Activated CD4-positive, alpha-beta T cell treated with anti-CD3 and anti-CD28 coated beads for 36 hours (primary cell): ENCODE measurements at regions not wholly inside any gene's neighbourhood (a gene's known extent, or its start where the extent isn't known, plus 50 kb on each side); places are given as distances from the start of the nearest gene placed in this dataset.

Source experiments
- ATAC-seq: fragments of 200-7000 bp; cut with Tn5 transposase; one replicate; pipeline ENCODE4 v1.10.0; 2021; ENCODE audit warnings: mild to moderate bottlenecking, moderate library complexity
- CTCF ChIA-PET: fragments of 350-600 bp; sonication (Branson Sonifier 250); formaldehyde crosslinking; loops from one replicate; lab custom pipeline; 2021; ENCODE audit warnings: antibody characterized with exemption; lab: Charles Lee
- POLR2A ChIA-PET: fragments of 350-600 bp; sonication (Branson Sonifier 250); formaldehyde crosslinking; loops from one replicate; lab custom pipeline; 2021; ENCODE audit warnings: antibody characterized with exemption, inconsistent platforms; lab: Charles Lee
- DNase-seq: peaks from one replicate; pipeline ENCODE4 v3.0.0-alpha.2; 2020
- H3K27ac Mint-ChIP-seq: one replicate; pipeline ENCODE4 v1.8.0; 2021; ENCODE audit warnings: mixed read lengths
- H3K27me3 Mint-ChIP-seq: one replicate; pipeline ENCODE4 v1.8.0; 2021; ENCODE audit warnings: mixed read lengths
- H3K36me3 Mint-ChIP-seq: one replicate; pipeline ENCODE4 v1.8.0; 2021; ENCODE audit warnings: low read depth, mixed read lengths
- H3K4me1 Mint-ChIP-seq: one replicate; pipeline ENCODE4 v1.8.0; 2021; ENCODE audit warnings: mixed read lengths
- H3K4me3 Mint-ChIP-seq: one replicate; pipeline ENCODE4 v1.8.0; 2021; ENCODE audit warnings: mild to moderate bottlenecking, moderate library complexity, mixed read lengths
- H3K9me3 Mint-ChIP-seq: one replicate; pipeline ENCODE4 v1.8.0; 2021; ENCODE audit warnings: low read depth, mixed read lengths
- intact Hi-C, 2 experiments: fragments of 100-400 bp; cut with DNase I in 1 of 2; cut with micrococcal nuclease in 1 of 2; formaldehyde crosslinking; loops; one replicate each; pipeline versions ENCODE4 v1.14.2 to v1.15.1; 2022 to 2024; cut with DNase I, micrococcal nuclease

- Mint-ChIP-seq H3K4me1 (peaks cover 11% of the 10 kb centered on the region), H3K27ac (no peak overlapping the region), H3K27me3 (peaks cover 14% of the 10 kb centered on the region), H3K9me3 (no peaks in the 10 kb centered on the region), H3K4me3 (no peak overlapping the region), H3K36me3 (no peaks in the 10 kb centered on the region)
- CTCF ChIA-PET = no interaction called here
- ATAC-seq (no peak), DNase-seq (no peak)
- intact Hi-C loops = no loop called here
- POLR2A ChIA-PET = no interaction called here
These were observed 250.0 kb downstream of the MIAT start for GRCh38 chr22:26907366-26907765.

GRCh38 chr22:26910845-26911244, 253.5 kb downstream of the MIAT start:
- no peak for ATAC-seq
- ChIA-PET CTCF (no interaction called here), POLR2A (no interaction called here)
- peaks cover 4% of the 10 kb centered on the region for H3K27me3 Mint-ChIP-seq
- H3K9me3 Mint-ChIP-seq = no peaks in the 10 kb centered on the region
- no peak overlapping the region for H3K4me3 Mint-ChIP-seq
- DNase-seq = no peak
- intact Hi-C loops = no loop called here
- no peaks in the 10 kb centered on the region for H3K4me1 Mint-ChIP-seq
- no peak overlapping the region for H3K27ac Mint-ChIP-seq
- H3K36me3 Mint-ChIP-seq = no peaks in the 10 kb centered on the region

- peaks cover 4% of the 10 kb centered on the region for H3K27me3 Mint-ChIP-seq
- intact Hi-C loops = no loop called here
- no peak overlapping the region for H3K4me3 Mint-ChIP-seq
- DNase-seq (no peak), ATAC-seq (no peak)
- H3K27ac Mint-ChIP-seq = no peak overlapping the region
- ChIA-PET POLR2A (no interaction called here), CTCF (interaction anchor here (0.7 kb wide), 1 partner anchor 1161 kb away, joined by 4 read pairs; no protein-coding TSS in a partner anchor)
- H3K4me1 Mint-ChIP-seq = no peaks in the 10 kb centered on the region
- H3K9me3 Mint-ChIP-seq = no peaks in the 10 kb centered on the region
- no peaks in the 10 kb centered on the region for H3K36me3 Mint-ChIP-seq
These were observed 255.4 kb downstream of the MIAT start for GRCh38 chr22:26912655-26913345.

- Mint-ChIP-seq H3K4me3 (no peak overlapping the region), H3K27ac (no peak overlapping the region), H3K36me3 (no peaks in the 10 kb centered on the region), H3K4me1 (no peaks in the 10 kb centered on the region), H3K27me3 (peaks cover 4% of the 10 kb centered on the region), H3K9me3 (no peaks in the 10 kb centered on the region)
- ChIA-PET POLR2A (no interaction called here), CTCF (no interaction called here)
- ATAC-seq (no peak), DNase-seq (no peak)
- intact Hi-C loops = no loop called here
These were observed 257.3 kb downstream of the MIAT start for GRCh38 chr22:26914519-26915185.

GRCh38 chr22:26916236-26916635, 258.8 kb downstream of the MIAT start:
- no peak for DNase-seq
- Mint-ChIP-seq H3K4me1 (no peaks in the 10 kb centered on the region), H3K27me3 (peaks cover 4% of the 10 kb centered on the region), H3K27ac (no peak overlapping the region), H3K36me3 (no peaks in the 10 kb centered on the region), H3K9me3 (no peaks in the 10 kb centered on the region), H3K4me3 (no peak overlapping the region)
- POLR2A ChIA-PET = no interaction called here
- CTCF ChIA-PET = interaction anchor here (1.2 kb wide), 1 partner anchor 24 kb away, joined by 3 read pairs; no protein-coding TSS in a partner anchor
- no peak for ATAC-seq
- intact Hi-C loops = no loop called here

GRCh38 chr22:26918226-26918625, 260.8 kb downstream of the MIAT start:
- no peaks in the 10 kb centered on the region for H3K27me3 Mint-ChIP-seq
- no peaks in the 10 kb centered on the region for H3K36me3 Mint-ChIP-seq
- H3K4me3 Mint-ChIP-seq = no peak overlapping the region
- no peak overlapping the region for H3K27ac Mint-ChIP-seq
- H3K9me3 Mint-ChIP-seq = no peaks in the 10 kb centered on the region
- DNase-seq = no peak
- CTCF ChIA-PET = no interaction called here
- no peak for ATAC-seq
- H3K4me1 Mint-ChIP-seq = no peaks in the 10 kb centered on the region
- POLR2A ChIA-PET = no interaction called here
- intact Hi-C loops = no loop called here

GRCh38 chr22:26921726-26922125, 264.3 kb downstream of the MIAT start:
- POLR2A ChIA-PET = no interaction called here
- no peak overlapping the region for H3K4me3 Mint-ChIP-seq
- intact Hi-C loops = no loop called here
- ATAC-seq (no peak), DNase-seq (no peak)
- CTCF ChIA-PET = interaction anchor here (0.5 kb wide), 1 partner anchor 81 kb away, joined by 3 read pairs; no protein-coding TSS in a partner anchor
- no peaks in the 10 kb centered on the region for H3K4me1 Mint-ChIP-seq
- no peak overlapping the region for H3K27ac Mint-ChIP-seq
- no peaks in the 10 kb centered on the region for H3K36me3 Mint-ChIP-seq
- no peaks in the 10 kb centered on the region for H3K9me3 Mint-ChIP-seq
- H3K27me3 Mint-ChIP-seq = no peaks in the 10 kb centered on the region

- ChIA-PET POLR2A (no interaction called here), CTCF (no interaction called here)
- H3K27me3 Mint-ChIP-seq = no peaks in the 10 kb centered on the region
- H3K9me3 Mint-ChIP-seq = no peaks in the 10 kb centered on the region
- no peaks in the 10 kb centered on the region for H3K36me3 Mint-ChIP-seq
- intact Hi-C loops = no loop called here
- H3K27ac Mint-ChIP-seq = no peak overlapping the region
- no peak for ATAC-seq
- H3K4me3 Mint-ChIP-seq = no peak overlapping the region
- H3K4me1 Mint-ChIP-seq = no peaks in the 10 kb centered on the region
- DNase-seq = peak; percentile 25
These were observed 265.4 kb downstream of the MIAT start for GRCh38 chr22:26922806-26923205.

GRCh38 chr22:26923531-26923930, 266.1 kb downstream of the MIAT start:
- intact Hi-C loops = no loop called here
- H3K36me3 Mint-ChIP-seq = no peaks in the 10 kb centered on the region
- DNase-seq (no peak), ATAC-seq (no peak)
- ChIA-PET POLR2A (no interaction called here), CTCF (no interaction called here)
- no peak overlapping the region for H3K27ac Mint-ChIP-seq
- no peaks in the 10 kb centered on the region for H3K27me3 Mint-ChIP-seq
- H3K9me3 Mint-ChIP-seq = no peaks in the 10 kb centered on the region
- no peaks in the 10 kb centered on the region for H3K4me1 Mint-ChIP-seq
- no peak overlapping the region for H3K4me3 Mint-ChIP-seq

- intact Hi-C loops = no loop called here
- Mint-ChIP-seq H3K27me3 (no peaks in the 10 kb centered on the region), H3K4me1 (no peaks in the 10 kb centered on the region), H3K9me3 (no peaks in the 10 kb centered on the region), H3K36me3 (no peaks in the 10 kb centered on the region), H3K27ac (no peak overlapping the region), H3K4me3 (no peak overlapping the region)
- ChIA-PET POLR2A (no interaction called here), CTCF (no interaction called here)
- DNase-seq = no peak
- no peak for ATAC-seq
These were observed 270.4 kb downstream of the MIAT start for GRCh38 chr22:26927821-26928220.

GRCh38 chr22:26931471-26931870, 274.1 kb downstream of the MIAT start:
- H3K36me3 Mint-ChIP-seq = no peaks in the 10 kb centered on the region
- no peaks in the 10 kb centered on the region for H3K27me3 Mint-ChIP-seq
- CTCF ChIA-PET = no interaction called here
- no peaks in the 10 kb centered on the region for H3K9me3 Mint-ChIP-seq
- no peak overlapping the region for H3K4me3 Mint-ChIP-seq
- POLR2A ChIA-PET = no interaction called here
- DNase-seq (no peak), ATAC-seq (no peak)
- intact Hi-C loops = no loop called here
- H3K4me1 Mint-ChIP-seq = no peaks in the 10 kb centered on the region
- no peak overlapping the region for H3K27ac Mint-ChIP-seq

- no peaks in the 10 kb centered on the region for H3K4me1 Mint-ChIP-seq
- CTCF ChIA-PET = no interaction called here
- no peak overlapping the region for H3K27ac Mint-ChIP-seq
- no peak overlapping the region for H3K4me3 Mint-ChIP-seq
- intact Hi-C loops = no loop called here
- ATAC-seq (no peak), DNase-seq (no peak)
- H3K27me3 Mint-ChIP-seq = no peaks in the 10 kb centered on the region
- POLR2A ChIA-PET = no interaction called here
- H3K9me3 Mint-ChIP-seq = peaks cover 4% of the 10 kb centered on the region
- peaks cover 2% of the 10 kb centered on the region for H3K36me3 Mint-ChIP-seq
These were observed 275.8 kb downstream of the MIAT start for GRCh38 chr22:26933105-26933590.
